Stomach (tissue), 8 donors: ENCODE measurements at regions not wholly inside any gene's neighbourhood (a gene's known extent, or its start where the extent isn't known, plus 50 kb on each side); places are given as distances from the start of the nearest gene placed in this dataset.

Experiments used
- DNase-seq, 2 donors: peaks; one replicate each; pipeline versions ENCODE4 v3.0.0 to v3.0.0-alpha.2; 2013 to 2019
- H3K27ac ChIP-seq, 5 donors: fragments of 200-600 bp in 4 of 5; sonication (generic) in 4 of 5; one replicate each; pipeline ENCODE4 v1.5.1; 2013 to 2019; ENCODE audit warnings: mild to moderate bottlenecking in 1 of 5, moderate library complexity in 1 of 5
- H3K27me3 ChIP-seq, 3 donors: fragments of 200-600 bp; sonication (generic); one replicate each; pipeline ENCODE4 v1.5.1; 2017 to 2019; ENCODE audit warnings: mixed run types in 1 of 3
- H3K36me3 ChIP-seq, 4 donors: fragments of 200-600 bp; sonication (generic); 1 replicate in 3 of 4; 2 replicates in 1 of 4; pipeline ENCODE4 v1.5.1; 2016 to 2019
- H3K4me1 ChIP-seq, 4 donors: fragments of 200-600 bp; sonication (generic); one replicate each; pipeline ENCODE4 v1.5.1; 2016 to 2019
- H3K4me3 ChIP-seq, 4 donors: fragments of 200-600 bp; sonication (generic) in 3 of 4; one replicate each; pipeline ENCODE4 v1.5.1; 2016 to 2019; ENCODE audit warnings: mild to moderate bottlenecking in 1 of 4
- H3K9me3 ChIP-seq, 4 donors: fragments of 200-600 bp; sonication (generic); one replicate each; pipeline ENCODE4 v1.5.1; 2016 to 2019
- EP300 ChIP-seq: sonication (generic); formaldehyde crosslinking; IDR thresholded peaks from one replicate; pipeline ENCODE4 v1.6.1; 2017; ENCODE audit warnings: antibody characterized with exemption
- POLR2A ChIP-seq, 4 donors: fragments of 450-650 bp; IDR thresholded peaks; one replicate each; pipeline ENCODE4 v1.6.1; 2016; ENCODE audit warnings: antibody characterized with exemption in 4 of 4, control low read depth in 2 of 4, mild to moderate bottlenecking in 1 of 4, moderate library complexity in 1 of 4
- POLR2AphosphoS5 ChIP-seq, 3 donors: sonication (generic); formaldehyde crosslinking; IDR thresholded peaks; one replicate each; pipeline ENCODE4 v1.6.1; 2016; ENCODE audit warnings: antibody characterized with exemption in 3 of 3
- WGBS, 5 donors: extraction: QIAGEN DNeasy Blood & Tissue Kit in 3 of 5; methylation state at CpG; one replicate each; pipeline versions ENCODE4 v1.1.5 to v1.1.7; 2013 to 2018; 5-methylcytosine and 5-hydroxymethylcytosine counted together
- intact Hi-C: fragments of 100-400 bp; cut with DNase I; formaldehyde crosslinking; loops from one replicate; pipeline ENCODE4 v1.15.1; 2023; ENCODE audit warnings: low total_unique reads
- TF ChIP-seq, protein P1 (sequence below), 7 experiments: fragments of 450-650 bp in 4 of 7; fragments of 200-600 bp in 3 of 7; sonication (generic) in 3 of 7; IDR thresholded peaks; one replicate each; pipeline ENCODE4 v1.5.1; 2016 to 2019; ENCODE audit warnings: antibody characterized with exemption in 7 of 7, control low read depth in 2 of 7, mild to moderate bottlenecking in 1 of 7
- donor health status: healthy with polysubstance abuse.
- donor health status: Bipolar disorder and iron deficiency.
- donor health status: healthy.

DNA sequence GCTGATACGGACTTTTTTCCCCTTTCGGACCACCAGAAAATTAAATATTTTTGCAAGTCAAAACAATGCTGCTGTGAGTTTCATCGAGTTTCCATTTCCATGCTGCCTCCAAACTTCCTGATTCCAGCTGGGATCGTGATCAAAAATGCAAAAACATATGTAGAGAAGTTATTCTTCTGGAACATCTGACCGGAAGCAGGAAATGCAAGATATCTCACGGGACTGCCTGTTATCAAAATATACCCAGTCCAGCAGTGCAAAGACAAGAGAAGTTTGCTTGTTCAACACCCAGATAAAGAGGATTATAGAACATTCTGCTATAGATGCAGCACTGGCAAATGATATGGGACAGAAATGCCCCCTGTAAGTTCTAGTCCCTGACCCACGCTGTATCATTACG lies 726.7 kb upstream of the NR2F2 start:
- Histone ChIP-seq H3K36me3 (no peaks in the 10 kb centered on the region), H3K4me3 (no peak overlapping the region), H3K4me1 (peaks cover 0 to 19% (median 6%) of the 10 kb centered on the region in 4 donors), H3K27me3 (no peaks in the 10 kb centered on the region), H3K9me3 (no peaks in the 10 kb centered on the region), H3K27ac (no peak overlapping the region)
- 52 to 58% (median 55%) methylated on average over 8 of the region's 8 CpGs for WGBS, 5 donors
- DNase-seq, result peak in 1 of 2 donors; percentile 76
- intact Hi-C loops, result no loop called here
- TF ChIP-seq POLR2AphosphoS5 (IDR thresholded peaks at IDR 0.05), result no peak
- TF ChIP-seq POLR2A (IDR thresholded peaks at IDR 0.05), result no peak
- TF ChIP-seq EP300, result no peak
- TF ChIP-seq, protein P1, sequence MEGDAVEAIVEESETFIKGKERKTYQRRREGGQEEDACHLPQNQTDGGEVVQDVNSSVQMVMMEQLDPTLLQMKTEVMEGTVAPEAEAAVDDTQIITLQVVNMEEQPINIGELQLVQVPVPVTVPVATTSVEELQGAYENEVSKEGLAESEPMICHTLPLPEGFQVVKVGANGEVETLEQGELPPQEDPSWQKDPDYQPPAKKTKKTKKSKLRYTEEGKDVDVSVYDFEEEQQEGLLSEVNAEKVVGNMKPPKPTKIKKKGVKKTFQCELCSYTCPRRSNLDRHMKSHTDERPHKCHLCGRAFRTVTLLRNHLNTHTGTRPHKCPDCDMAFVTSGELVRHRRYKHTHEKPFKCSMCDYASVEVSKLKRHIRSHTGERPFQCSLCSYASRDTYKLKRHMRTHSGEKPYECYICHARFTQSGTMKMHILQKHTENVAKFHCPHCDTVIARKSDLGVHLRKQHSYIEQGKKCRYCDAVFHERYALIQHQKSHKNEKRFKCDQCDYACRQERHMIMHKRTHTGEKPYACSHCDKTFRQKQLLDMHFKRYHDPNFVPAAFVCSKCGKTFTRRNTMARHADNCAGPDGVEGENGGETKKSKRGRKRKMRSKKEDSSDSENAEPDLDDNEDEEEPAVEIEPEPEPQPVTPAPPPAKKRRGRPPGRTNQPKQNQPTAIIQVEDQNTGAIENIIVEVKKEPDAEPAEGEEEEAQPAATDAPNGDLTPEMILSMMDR (IDR thresholded peaks at IDR 0.05), result no peak

DNA sequence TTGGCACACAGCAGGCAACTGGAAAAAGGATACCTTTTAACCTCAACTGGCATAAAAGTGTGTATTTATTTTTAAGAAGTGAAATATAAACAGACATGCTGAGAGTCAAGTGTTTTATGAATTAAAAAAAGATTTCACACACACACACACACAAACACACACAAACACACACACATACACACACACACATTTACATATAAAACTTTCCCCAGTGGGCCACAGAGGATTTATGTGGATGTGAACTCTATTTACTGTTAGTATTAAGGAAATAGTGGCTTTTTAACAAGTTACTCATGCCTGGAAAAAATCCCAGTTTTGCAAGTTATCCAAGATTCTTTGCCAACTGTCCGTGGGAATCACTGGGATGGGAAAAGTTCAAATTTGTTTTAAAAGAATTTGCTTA lies 725.9 kb upstream of the NR2F2 start:
- 25 to 47% (median 33%) methylated on average over 1 of the region's 1 CpG for WGBS, 5 donors
- Histone ChIP-seq H3K4me1 (peaks cover 0 to 19% (median 6%) of the 10 kb centered on the region in 4 donors), H3K4me3 (no peak overlapping the region), H3K36me3 (no peaks in the 10 kb centered on the region), H3K9me3 (no peaks in the 10 kb centered on the region), H3K27ac (peak overlapping the region in 1 of 5 donors; percentile 27), H3K27me3 (no peaks in the 10 kb centered on the region)
- TF ChIP-seq POLR2A (IDR thresholded peaks at IDR 0.05) (no peak), POLR2AphosphoS5 (IDR thresholded peaks at IDR 0.05) (no peak)
- intact Hi-C loops, result loop anchor here (5.0 kb wide), 1 partner anchor 47 kb away; no protein-coding TSS in a partner anchor
- peak in 1 of 2 donors; percentile 83 for DNase-seq

DNA sequence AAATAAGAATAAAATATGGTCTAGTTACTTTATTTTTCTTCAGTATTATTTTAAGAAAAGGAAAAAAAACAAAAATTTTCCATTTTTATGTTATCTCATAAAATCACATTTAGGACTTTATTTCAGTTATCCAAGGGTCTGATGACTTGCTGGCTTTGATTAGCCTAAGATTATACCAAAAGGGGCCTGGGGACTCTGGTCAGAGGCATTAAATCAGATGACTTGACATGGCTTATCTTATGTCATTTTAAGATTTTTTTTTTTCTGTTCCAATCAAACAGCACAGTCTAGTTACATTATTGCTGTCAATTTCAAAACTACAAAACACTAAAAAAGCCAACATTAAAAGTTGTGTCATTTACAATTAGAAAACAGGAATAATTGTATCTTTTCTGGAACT lies 725.4 kb upstream of the NR2F2 start:
- DNase-seq, result peak in 1 of 2 donors; percentile 18
- Histone ChIP-seq H3K36me3 (no peaks in the 10 kb centered on the region), H3K4me3 (no peak overlapping the region), H3K9me3 (no peaks in the 10 kb centered on the region), H3K27ac (peak overlapping the region in 1 of 5 donors; percentile 27), H3K27me3 (no peaks in the 10 kb centered on the region), H3K4me1 (peaks cover 0 to 19% (median 6%) of the 10 kb centered on the region in 4 donors)
- intact Hi-C loops, result loop anchor here (5.0 kb wide), 1 partner anchor 48 kb away; no protein-coding TSS in a partner anchor
- no peak for TF ChIP-seq POLR2A (IDR thresholded peaks at IDR 0.05)
- TF ChIP-seq POLR2AphosphoS5 (IDR thresholded peaks at IDR 0.05), result no peak
- TF ChIP-seq, protein P1 (IDR thresholded peaks at IDR 0.05), result no peak
- TF ChIP-seq EP300, result no peak

DNA sequence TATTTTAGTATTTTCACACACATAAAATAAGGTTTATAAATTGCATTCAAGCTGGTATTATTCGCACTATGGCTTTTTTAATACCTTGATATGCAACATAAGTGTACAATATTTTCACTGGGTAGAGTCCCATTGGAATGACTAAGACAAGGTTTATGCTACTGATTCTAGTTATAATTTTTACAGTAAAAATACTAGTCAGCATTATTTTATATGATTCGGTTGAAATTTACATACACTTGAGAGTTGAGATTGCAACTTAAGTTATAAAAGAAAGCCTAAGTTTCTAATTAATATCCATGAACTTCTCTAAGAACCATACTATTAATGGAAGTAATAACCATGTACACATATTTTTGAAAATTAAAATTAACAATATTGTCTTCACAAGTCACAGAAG lies 723.9 kb upstream of the NR2F2 start:
- 84 to 99% (median 93%) methylated on average over 2 of the region's 2 CpGs for WGBS, 5 donors
- no peak for TF ChIP-seq POLR2AphosphoS5 (IDR thresholded peaks at IDR 0.05)
- TF ChIP-seq, protein P1 (IDR thresholded peaks at IDR 0.05), result no peak
- no peak for TF ChIP-seq EP300
- no peak for TF ChIP-seq POLR2A (IDR thresholded peaks at IDR 0.05)
- H3K4me1 ChIP-seq, result peaks cover 0 to 19% (median 6%) of the 10 kb centered on the region in 4 donors

DNA sequence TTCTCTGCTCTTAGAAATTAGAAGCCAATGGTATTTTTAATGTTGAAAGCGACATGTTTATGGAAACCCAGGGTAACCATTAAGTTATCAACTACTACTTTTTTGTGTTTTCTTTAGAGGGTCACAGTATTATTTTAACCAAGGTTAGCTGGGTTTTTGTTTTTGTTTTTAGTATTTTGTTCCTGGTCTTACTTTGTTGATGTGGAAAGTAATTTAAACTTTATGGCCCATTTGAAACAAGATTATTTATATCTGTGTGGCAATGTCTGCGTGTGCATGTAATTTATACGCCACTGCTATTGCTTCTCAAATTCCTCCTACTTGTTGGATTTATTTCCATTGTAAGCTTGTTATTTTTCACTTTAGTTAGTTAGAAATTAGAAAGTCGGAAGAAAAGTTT lies 722.1 kb upstream of the NR2F2 start:
- Histone ChIP-seq H3K27me3 (no peaks in the 10 kb centered on the region), H3K36me3 (no peaks in the 10 kb centered on the region), H3K9me3 (no peaks in the 10 kb centered on the region), H3K4me3 (no peak overlapping the region), H3K27ac (no peak overlapping the region), H3K4me1 (peaks cover 0 to 19% (median 6%) of the 10 kb centered on the region in 4 donors)
- no peak for DNase-seq
- TF ChIP-seq, protein P1 (IDR thresholded peaks at IDR 0.05), result no peak
- TF ChIP-seq POLR2AphosphoS5 (IDR thresholded peaks at IDR 0.05) (no peak), POLR2A (IDR thresholded peaks at IDR 0.05) (no peak), EP300 (no peak)
- WGBS, 5 donors, result 85 to 98% (median 93%) methylated on average over 4 of the region's 4 CpGs
- intact Hi-C loops, result loop anchor here (5.0 kb wide), 1 partner anchor 51 kb away; no protein-coding TSS in a partner anchor

More for the DNA sequence above, 723.9 kb upstream of the NR2F2 start:
- no peak for DNase-seq
- no peak overlapping the region for H3K4me3 ChIP-seq
- no peaks in the 10 kb centered on the region for H3K27me3 ChIP-seq
- no peaks in the 10 kb centered on the region for H3K36me3 ChIP-seq
- no peaks in the 10 kb centered on the region for H3K9me3 ChIP-seq
- intact Hi-C loops, result loop anchor here (5.0 kb wide), 1 partner anchor 49 kb away; no protein-coding TSS in a partner anchor
- H3K27ac ChIP-seq, result no peak overlapping the region
